Activated CD8-positive, alpha-beta memory T cell treated with anti-CD3 and anti-CD28 coated beads for 24 hours (primary cell): ENCODE measurements at regions not wholly inside any gene's neighbourhood (a gene's known extent, or its start where the extent isn't known, plus 50 kb on each side); places are given as distances from the start of the nearest gene placed in this dataset.

Experiments used
- DNase-seq: peaks from one replicate; pipeline ENCODE4 v3.0.0-alpha.2; 2020

- no peak for DNase-seq
Observed at GRCh38 chr15:98565566-98565965, 82.8 kb upstream of the IGF1R start.

GRCh38 chr15:98567951-98568350 is 80.4 kb upstream of the IGF1R start:
- DNase-seq: no peak

- no peak for DNase-seq
Observed at GRCh38 chr15:98568382-98569017, 79.8 kb upstream of the IGF1R start.

- no peak for DNase-seq
Observed at GRCh38 chr15:98570119-98570518, 78.2 kb upstream of the IGF1R start.

- DNase-seq: no peak
Observed at GRCh38 chr15:98580572-98580971, 67.8 kb upstream of the IGF1R start.

GRCh38 chr15:98581715-98582114 is 66.6 kb upstream of the IGF1R start:
- DNase-seq: no peak

- DNase-seq: no peak
Observed at GRCh38 chr15:98582900-98583554, 65.3 kb upstream of the IGF1R start.

GRCh38 chr15:98583771-98584430 is 64.4 kb upstream of the IGF1R start:
- no peak for DNase-seq

- DNase-seq: no peak
Observed at GRCh38 chr15:98586066-98586465, 62.3 kb upstream of the IGF1R start.

GRCh38 chr15:98592136-98592535 is 56.2 kb upstream of the IGF1R start:
- no peak for DNase-seq

GRCh38 chr15:98596131-98596530 is 52.2 kb upstream of the IGF1R start:
- DNase-seq: no peak

- no peak for DNase-seq
Observed at GRCh38 chr15:98596885-98597392, 51.4 kb upstream of the IGF1R start.

GRCh38 chr15:98597666-98598065 is 50.7 kb upstream of the IGF1R start:
- DNase-seq: no peak
